Activated naive CD4-positive, alpha-beta T cell treated with anti-CD3 and anti-CD28 coated beads for 36 hours (primary cell): ENCODE measurements at regions not wholly inside any gene's neighbourhood (a gene's known extent, or its start where the extent isn't known, plus 50 kb on each side); places are given as distances from the start of the nearest gene placed in this dataset.
"Not testable (repeated sequence)": the region's sequence is repeated elsewhere in the genome, so short reads cannot be mapped to it uniquely, and the experiment has no call there.

Experiments
- CTCF ChIA-PET: fragments of 350-600 bp; sonication (Branson Sonifier 250); formaldehyde crosslinking; loops from one replicate; lab custom pipeline; 2021; ENCODE audit warnings: antibody characterized with exemption; lab: Charles Lee
- DNase-seq: peaks from one replicate; pipeline ENCODE4 v3.0.0-alpha.2; 2020
- H3K27ac Mint-ChIP-seq: one replicate; pipeline ENCODE4 v1.8.0; 2021; ENCODE audit warnings: mild to moderate bottlenecking, mixed read lengths
- H3K27me3 Mint-ChIP-seq: one replicate; pipeline ENCODE4 v1.8.0; 2021; ENCODE audit warnings: low read depth, mixed read lengths
- H3K36me3 Mint-ChIP-seq: one replicate; pipeline ENCODE4 v1.8.0; 2021; ENCODE audit warnings: low read depth, mixed read lengths
- H3K4me1 Mint-ChIP-seq: one replicate; pipeline ENCODE4 v1.8.0; 2021; ENCODE audit warnings: low read depth, mixed read lengths
- H3K4me3 Mint-ChIP-seq: one replicate; pipeline ENCODE4 v1.8.0; 2021; ENCODE audit warnings: mild to moderate bottlenecking, moderate library complexity, mixed read lengths
- H3K9me3 Mint-ChIP-seq: one replicate; pipeline ENCODE4 v1.8.0; 2021; ENCODE audit warnings: mixed read lengths
- intact Hi-C: fragments of 100-400 bp; cut with micrococcal nuclease; formaldehyde crosslinking; loops from one replicate; pipeline ENCODE4 v1.15.1; 2023

DNA sequence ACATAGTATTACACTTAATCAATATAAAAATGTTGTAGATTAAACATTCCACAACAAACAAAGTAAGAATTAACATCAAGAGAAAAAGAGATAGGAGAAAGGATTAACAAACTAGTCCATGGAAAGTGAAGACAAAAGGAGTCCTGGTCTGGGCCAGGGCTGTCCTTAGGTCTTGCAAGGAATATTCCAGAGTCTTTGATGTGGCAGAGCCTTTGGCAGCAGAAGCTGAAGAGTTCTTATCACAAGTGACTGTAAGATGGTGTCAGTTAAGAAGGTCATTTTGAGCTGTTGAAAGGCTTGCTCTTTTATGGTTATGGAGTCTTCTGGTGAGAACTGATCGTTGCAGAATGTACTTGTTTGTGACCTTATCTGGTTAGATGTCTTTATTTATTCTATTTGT lies 127.7 kb upstream of the LRRTM4 start:
- no peaks in the 10 kb centered on the region for H3K4me1 Mint-ChIP-seq
- no peaks in the 10 kb centered on the region for H3K36me3 Mint-ChIP-seq
- CTCF ChIA-PET, result no interaction called here
- no peaks in the 10 kb centered on the region for H3K27me3 Mint-ChIP-seq
- intact Hi-C loops, result no loop called here
- no peak overlapping the region for H3K27ac Mint-ChIP-seq
- H3K9me3 Mint-ChIP-seq, result peaks cover 11% of the 10 kb centered on the region
- DNase-seq, result no peak
- no peak overlapping the region for H3K4me3 Mint-ChIP-seq

DNA sequence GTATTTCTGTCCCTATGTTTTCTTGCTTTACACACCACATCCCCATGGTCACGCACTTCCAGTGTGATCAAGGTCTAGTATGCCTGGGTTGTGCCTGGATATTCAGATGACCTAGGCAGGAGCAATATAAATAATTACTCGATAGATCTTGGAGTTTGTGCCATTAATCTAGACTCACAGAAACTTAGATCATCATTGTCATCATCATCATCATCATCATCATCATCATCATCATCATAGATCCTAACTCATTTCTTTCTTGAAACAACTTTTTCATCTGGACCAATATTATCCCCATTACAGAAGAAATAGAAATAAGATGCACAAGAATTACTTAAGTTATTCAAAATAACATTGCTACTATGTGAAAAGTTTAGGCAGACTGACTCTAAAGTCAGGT lies 130.3 kb upstream of the LRRTM4 start:
- DNase-seq, result no peak
- no peak overlapping the region for H3K4me3 Mint-ChIP-seq
- H3K9me3 Mint-ChIP-seq, result peaks cover 18% of the 10 kb centered on the region
- CTCF ChIA-PET, result no interaction called here
- H3K27ac Mint-ChIP-seq, result no peak overlapping the region
- no peaks in the 10 kb centered on the region for H3K4me1 Mint-ChIP-seq
- intact Hi-C loops, result no loop called here
- no peaks in the 10 kb centered on the region for H3K27me3 Mint-ChIP-seq
- H3K36me3 Mint-ChIP-seq, result no peaks in the 10 kb centered on the region

DNA sequence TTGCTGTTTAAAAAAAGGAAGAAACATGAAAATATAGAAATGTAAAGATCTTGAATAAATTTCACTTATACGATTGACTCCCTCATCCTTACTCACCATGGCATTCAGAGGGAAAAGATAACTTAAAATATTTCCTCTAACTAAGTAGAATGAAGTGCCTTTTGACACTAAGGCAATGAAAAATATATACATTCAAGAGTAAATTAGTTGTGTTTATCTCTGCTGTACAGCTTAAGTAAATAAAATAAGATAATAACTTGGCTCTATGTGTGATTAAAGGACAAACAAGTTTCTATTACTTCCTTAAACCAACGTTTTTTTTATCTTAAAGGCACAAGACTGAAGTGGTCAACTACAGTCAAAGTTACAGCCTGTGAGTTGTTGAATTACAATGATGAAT lies 142.3 kb upstream of the LRRTM4 start:
- intact Hi-C loops, result no loop called here
- Mint-ChIP-seq H3K27me3 (no peaks in the 10 kb centered on the region), H3K27ac (no peak overlapping the region), H3K36me3 (no peaks in the 10 kb centered on the region), H3K4me1 (no peaks in the 10 kb centered on the region), H3K4me3 (no peak overlapping the region), H3K9me3 (peaks cover 3% of the 10 kb centered on the region)
- CTCF ChIA-PET, result no interaction called here
- DNase-seq, result no peak

DNA sequence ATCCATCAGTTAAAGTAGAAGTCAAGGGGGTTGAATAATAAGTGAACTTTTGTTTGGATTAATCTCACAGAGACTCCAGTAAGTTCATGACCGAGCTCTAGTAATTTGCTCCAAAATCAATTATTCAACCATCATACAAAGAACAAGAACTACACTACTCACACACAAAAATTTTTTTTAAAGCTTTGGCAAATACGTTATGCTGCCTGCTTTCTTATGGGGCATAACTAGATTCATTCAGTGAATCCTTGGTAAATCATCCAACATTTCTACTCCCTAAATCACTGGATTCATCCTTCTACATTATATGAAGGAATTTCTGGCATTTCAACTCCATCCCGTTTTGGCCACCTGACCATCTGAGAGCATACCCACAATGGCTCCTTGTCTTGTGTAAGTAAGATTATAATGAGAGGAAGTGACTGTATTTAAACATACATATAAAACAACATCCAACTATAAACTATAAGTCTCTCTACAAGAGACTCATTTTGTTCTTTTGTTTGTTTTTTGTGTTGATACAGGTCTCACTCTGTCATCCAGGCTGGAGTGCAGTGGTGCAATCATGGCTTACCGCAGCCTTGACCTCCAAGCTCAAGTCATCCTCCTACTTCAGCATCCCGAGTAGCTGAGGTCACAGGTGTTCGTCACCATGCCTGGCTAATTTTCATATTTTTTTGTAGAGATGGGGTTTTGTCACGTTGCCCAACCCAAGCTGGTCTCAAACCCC lies 144.2 kb upstream of the LRRTM4 start:
- no peaks in the 10 kb centered on the region for H3K4me1 Mint-ChIP-seq
- H3K27me3 Mint-ChIP-seq, result no peaks in the 10 kb centered on the region
- intact Hi-C loops, result no loop called here
- H3K9me3 Mint-ChIP-seq, result peaks cover 3% of the 10 kb centered on the region
- H3K27ac Mint-ChIP-seq, result no peak overlapping the region
- no peak for DNase-seq
- CTCF ChIA-PET, result interaction anchor here (0.7 kb wide), 1 partner anchor 474 kb away, joined by 3 read pairs; no protein-coding TSS in a partner anchor
- no peak overlapping the region for H3K4me3 Mint-ChIP-seq
- H3K36me3 Mint-ChIP-seq, result no peaks in the 10 kb centered on the region

DNA sequence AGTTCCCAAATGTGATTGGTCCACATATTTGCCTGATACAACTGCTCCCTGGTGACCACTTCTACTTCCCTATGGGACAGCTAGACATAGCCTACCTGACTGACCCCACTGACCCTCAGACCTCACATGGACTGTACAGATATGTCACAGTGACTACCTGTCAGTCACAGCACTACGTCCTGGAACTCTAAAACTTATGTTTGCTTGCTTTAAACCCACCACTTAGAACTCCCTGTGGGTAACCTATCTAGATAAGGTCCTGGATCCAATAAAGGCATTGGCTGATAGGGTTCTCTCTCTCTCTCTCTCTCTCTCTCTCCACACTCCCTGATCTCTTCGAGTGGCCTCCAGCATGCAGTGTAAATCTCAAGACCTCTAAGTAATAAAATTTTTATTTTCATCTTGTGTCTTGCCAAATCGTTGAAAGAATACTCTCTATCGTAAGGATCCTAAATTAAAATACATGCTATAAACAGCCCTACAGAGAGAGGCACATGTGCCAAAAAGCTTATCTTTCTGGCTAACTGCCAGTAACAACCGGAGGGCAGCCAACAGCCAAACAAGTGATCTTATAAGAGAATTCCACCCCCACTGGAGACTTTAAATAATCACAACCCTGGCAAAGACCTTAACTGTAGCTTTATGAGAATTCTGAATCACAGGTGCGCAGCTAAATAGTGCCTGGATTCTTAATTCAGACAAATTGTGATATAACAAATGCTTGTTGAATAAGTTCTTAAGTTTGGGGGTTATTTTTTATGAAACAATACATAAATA lies 162.6 kb upstream of the LRRTM4 start:
- H3K27me3 Mint-ChIP-seq, CTCF ChIA-PET, intact Hi-C loops, DNase-seq, H3K9me3 Mint-ChIP-seq, H3K4me1 Mint-ChIP-seq, H3K27ac Mint-ChIP-seq, H3K4me3 Mint-ChIP-seq, H3K36me3 Mint-ChIP-seq: not testable (repeated sequence)

DNA sequence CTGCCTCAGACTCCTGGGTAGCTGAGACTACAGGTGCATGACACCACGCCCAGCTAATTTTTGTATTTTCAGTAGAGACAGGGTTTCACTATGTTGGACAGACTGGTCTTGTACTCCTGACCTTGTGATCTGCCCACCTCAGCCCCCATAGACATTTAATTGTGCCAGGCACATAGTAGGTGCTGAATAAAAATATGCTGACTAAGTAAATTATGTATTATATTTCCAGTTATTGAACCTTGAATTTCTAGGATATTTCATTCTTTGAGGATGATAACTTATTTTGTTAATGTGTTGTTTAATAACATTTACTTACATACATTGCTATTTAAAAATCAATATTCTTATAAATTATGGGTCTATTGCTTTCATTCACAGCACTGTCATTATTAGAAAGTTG lies 190.4 kb upstream of the LRRTM4 start:
- no peaks in the 10 kb centered on the region for H3K27me3 Mint-ChIP-seq
- H3K9me3 Mint-ChIP-seq, result peaks cover 2% of the 10 kb centered on the region
- no peak overlapping the region for H3K4me3 Mint-ChIP-seq
- DNase-seq, result no peak
- H3K36me3 Mint-ChIP-seq, result no peaks in the 10 kb centered on the region
- CTCF ChIA-PET, result no interaction called here
- intact Hi-C loops, result no loop called here
- H3K4me1 Mint-ChIP-seq, result no peaks in the 10 kb centered on the region
- no peak overlapping the region for H3K27ac Mint-ChIP-seq

DNA sequence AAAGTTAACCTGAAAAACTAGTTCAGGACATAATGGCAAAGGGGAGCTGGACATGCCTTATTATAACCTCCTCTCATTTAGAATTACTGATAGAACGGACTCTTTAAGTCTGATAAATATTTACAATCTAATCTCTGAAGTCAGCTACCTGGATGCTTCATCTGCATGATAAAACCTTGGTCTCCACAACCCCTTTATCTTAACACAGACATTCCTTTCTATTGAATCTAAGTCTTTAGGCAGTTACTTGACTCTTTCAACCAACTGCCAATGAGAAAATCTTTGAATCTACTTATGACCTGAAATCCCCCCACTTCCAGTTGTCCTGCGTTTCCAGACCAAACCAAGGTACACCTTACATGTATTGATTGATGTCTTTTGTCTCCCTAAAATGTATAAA lies 191.2 kb upstream of the LRRTM4 start:
- CTCF ChIA-PET, result no interaction called here
- no peaks in the 10 kb centered on the region for H3K36me3 Mint-ChIP-seq
- H3K9me3 Mint-ChIP-seq, result peaks cover 2% of the 10 kb centered on the region
- no peak overlapping the region for H3K4me3 Mint-ChIP-seq
- H3K27me3 Mint-ChIP-seq, result no peaks in the 10 kb centered on the region
- H3K4me1 Mint-ChIP-seq, result no peaks in the 10 kb centered on the region
- no peak for DNase-seq
- intact Hi-C loops, result no loop called here
- H3K27ac Mint-ChIP-seq, result no peak overlapping the region

DNA sequence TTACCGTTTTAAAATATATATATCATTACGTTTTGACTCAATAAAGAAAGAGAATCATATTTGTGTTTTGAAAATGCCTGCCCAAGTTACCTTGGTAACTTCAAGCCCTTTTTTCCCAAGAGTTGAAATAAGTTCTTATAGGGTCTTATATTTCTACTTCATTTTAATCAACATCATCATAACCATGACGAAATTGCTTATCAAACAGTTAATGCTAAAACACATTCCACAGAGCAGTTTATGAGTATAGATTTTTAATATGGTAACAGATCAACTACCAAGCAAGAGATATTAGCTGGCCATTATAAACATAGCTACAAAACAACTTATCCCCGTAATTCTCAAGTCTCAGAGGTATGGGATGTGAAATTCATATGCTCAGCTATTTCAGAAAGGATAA lies 197.9 kb upstream of the LRRTM4 start:
- H3K27ac Mint-ChIP-seq, result no peak overlapping the region
- no peak overlapping the region for H3K4me3 Mint-ChIP-seq
- H3K9me3 Mint-ChIP-seq, result peaks cover 7% of the 10 kb centered on the region
- H3K4me1 Mint-ChIP-seq, result no peaks in the 10 kb centered on the region
- no peaks in the 10 kb centered on the region for H3K27me3 Mint-ChIP-seq
- H3K36me3 Mint-ChIP-seq, result no peaks in the 10 kb centered on the region
- no peak for DNase-seq
- intact Hi-C loops, result no loop called here
- CTCF ChIA-PET, result no interaction called here

DNA sequence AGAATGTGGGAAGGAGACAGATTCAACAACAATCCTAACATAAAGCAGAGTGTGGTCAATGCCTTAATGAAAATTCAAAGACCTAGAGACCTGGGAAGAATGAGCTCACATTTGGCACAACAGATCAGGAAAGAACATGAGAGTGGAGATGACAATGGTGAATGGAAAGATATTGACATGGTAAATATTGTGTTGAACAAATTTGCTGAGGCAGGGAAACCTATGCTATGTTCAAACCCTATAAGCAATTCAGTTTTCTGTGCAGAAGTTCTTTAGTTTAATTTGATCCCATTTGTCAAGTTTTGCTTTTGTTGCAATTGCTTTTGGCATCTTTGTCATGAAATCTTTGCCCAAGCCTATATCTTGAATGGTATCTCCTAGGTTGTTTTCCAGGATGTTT lies 199.4 kb upstream of the LRRTM4 start:
- Mint-ChIP-seq H3K36me3 (no peaks in the 10 kb centered on the region), H3K9me3 (peaks cover 5% of the 10 kb centered on the region), H3K4me1 (no peaks in the 10 kb centered on the region), H3K4me3 (no peak overlapping the region), H3K27ac (no peak overlapping the region), H3K27me3 (no peaks in the 10 kb centered on the region)
- intact Hi-C loops, result no loop called here
- DNase-seq, result no peak
- CTCF ChIA-PET, result no interaction called here

DNA sequence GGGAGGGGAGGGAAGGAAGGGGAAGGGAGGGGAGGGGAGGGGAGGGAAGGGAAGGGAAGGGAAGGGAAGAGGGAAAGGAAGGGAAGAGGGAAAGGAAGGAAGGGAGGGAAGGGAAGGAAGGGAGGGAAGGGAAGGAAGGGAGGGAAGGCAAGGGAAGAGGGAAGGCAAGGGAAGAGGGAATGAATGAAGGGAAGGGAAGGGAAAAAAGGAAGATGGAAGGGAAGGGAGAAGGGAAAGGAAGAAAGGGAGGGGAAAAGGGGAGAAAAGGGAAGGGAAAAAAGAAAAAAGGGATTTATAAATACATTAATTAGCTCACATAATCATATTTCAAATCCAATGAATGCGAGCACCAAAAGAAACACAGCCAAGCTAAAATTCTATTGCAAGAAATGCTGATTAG lies 202.9 kb upstream of the LRRTM4 start:
- intact Hi-C loops, result no loop called here
- no peak overlapping the region for H3K27ac Mint-ChIP-seq
- no peak for DNase-seq
- CTCF ChIA-PET, result interaction anchor here (1.0 kb wide), 1 partner anchor 9 kb away, joined by 3 read pairs; no protein-coding TSS in a partner anchor
- no peaks in the 10 kb centered on the region for H3K36me3 Mint-ChIP-seq
- peaks cover 6% of the 10 kb centered on the region for H3K9me3 Mint-ChIP-seq
- H3K27me3 Mint-ChIP-seq, result no peaks in the 10 kb centered on the region
- no peaks in the 10 kb centered on the region for H3K4me1 Mint-ChIP-seq
- no peak overlapping the region for H3K4me3 Mint-ChIP-seq

DNA sequence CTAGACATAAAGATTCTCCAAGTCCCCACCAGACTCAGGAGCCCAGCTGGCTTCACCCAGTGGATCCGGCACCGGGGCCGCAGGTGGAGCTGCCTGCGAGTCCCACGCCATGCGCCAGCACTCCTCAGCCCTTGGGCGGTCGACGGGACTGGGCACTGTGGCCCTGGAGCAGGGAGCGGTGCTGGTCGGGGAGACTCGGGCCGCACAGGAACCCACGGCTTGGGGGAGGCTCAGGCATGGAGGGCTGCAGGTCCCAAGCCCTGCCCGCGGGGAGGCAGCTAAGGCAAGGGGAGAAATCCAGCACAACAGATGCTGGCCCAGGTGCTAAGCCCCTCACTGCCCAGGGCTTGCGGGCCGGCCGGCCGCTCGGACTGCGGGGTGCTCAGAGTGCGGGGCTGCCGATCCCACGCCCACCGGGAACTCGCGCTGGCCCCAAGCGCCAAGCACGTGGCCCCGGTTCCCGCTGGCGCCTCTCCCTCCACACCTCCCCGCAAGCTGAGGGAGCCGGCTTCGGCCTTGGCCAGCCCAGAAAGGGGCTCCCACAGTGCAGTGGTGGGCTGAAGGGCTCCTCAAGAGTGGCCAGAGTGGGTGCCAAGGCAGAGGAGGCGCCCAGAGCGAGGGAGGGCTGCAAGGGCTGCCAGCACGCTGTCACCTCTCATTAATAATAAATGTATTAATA lies 212.6 kb upstream of the LRRTM4 start:
- H3K9me3 Mint-ChIP-seq, H3K27ac Mint-ChIP-seq, H3K4me3 Mint-ChIP-seq, H3K4me1 Mint-ChIP-seq, DNase-seq, H3K36me3 Mint-ChIP-seq, intact Hi-C loops, H3K27me3 Mint-ChIP-seq: not testable (repeated sequence)
- CTCF ChIA-PET, result interaction anchor here (1.5 kb wide), 1 partner anchor 10 kb away, joined by 3 read pairs; no protein-coding TSS in a partner anchor

DNA sequence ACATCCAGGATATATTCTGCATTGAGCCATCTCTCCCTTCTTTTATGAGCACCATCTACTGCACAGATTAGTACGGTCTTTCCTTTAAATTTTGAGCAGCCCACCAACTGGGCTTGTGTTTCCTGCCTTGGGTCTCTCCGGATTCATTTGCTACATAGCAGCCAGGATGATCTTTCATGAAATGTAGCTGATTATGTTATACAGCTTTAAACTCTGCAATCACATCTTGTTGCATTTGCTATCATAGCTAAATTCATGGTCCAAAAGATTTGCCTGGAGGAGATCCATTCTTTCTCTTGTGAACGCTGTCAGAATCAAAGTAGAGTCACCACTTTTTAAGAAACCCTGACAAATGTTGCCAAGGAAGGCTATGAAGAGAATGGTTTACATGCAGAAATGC lies 215.1 kb upstream of the LRRTM4 start:
- CTCF ChIA-PET, result no interaction called here
- Mint-ChIP-seq H3K4me1 (no peaks in the 10 kb centered on the region), H3K9me3 (peaks cover 8% of the 10 kb centered on the region), H3K4me3 (no peak overlapping the region), H3K36me3 (no peaks in the 10 kb centered on the region), H3K27ac (no peak overlapping the region), H3K27me3 (no peaks in the 10 kb centered on the region)
- intact Hi-C loops, result no loop called here
- DNase-seq, result no peak
